NCI-H1417 (cell line): ENCODE measurements at regions not wholly inside any gene's neighbourhood (a gene's known extent, or its start where the extent isn't known, plus 50 kb on each side); places are given as distances from the start of the nearest gene placed in this dataset.
"Not testable (repeated sequence)": the region's sequence is repeated elsewhere in the genome, so short reads cannot be mapped to it uniquely, and the experiment has no call there.

ENCODE experiments used
- DNase-seq, 3 experiments: peaks; one replicate each; lab custom pipeline; 2025; lab: John Stamatoyannopoulos, UW

GRCh38 chr11:37908219-37908548 lies 1310.1 kb upstream of the RAG2 start:
- no peak for DNase-seq

- no peak for DNase-seq
Measured at GRCh38 chr11:37907436-37908218, 1309.6 kb upstream of the RAG2 start.

GRCh38 chr11:37905707-37906417 lies 1307.8 kb upstream of the RAG2 start:
- DNase-seq, result no peak

- DNase-seq, result no peak
Measured at GRCh38 chr11:37896016-37896415, 1298.0 kb upstream of the RAG2 start.

- no peak for DNase-seq
Measured at GRCh38 chr11:37881741-37882140, 1283.7 kb upstream of the RAG2 start.

- DNase-seq, result peak in 1 of 3 experiments; percentile 45
Measured at GRCh38 chr11:37861671-37862070, 1263.6 kb upstream of the RAG2 start.

- not testable (repeated sequence) for DNase-seq
Measured at GRCh38 chr11:37858806-37859537, 1260.9 kb upstream of the RAG2 start.

- no peak for DNase-seq
Measured at GRCh38 chr11:37858398-37858797, 1260.4 kb upstream of the RAG2 start.

- DNase-seq, result no peak
Measured at GRCh38 chr11:37857726-37858125, 1259.7 kb upstream of the RAG2 start.

- peak in 1 of 3 experiments; percentile 18 for DNase-seq
Measured at GRCh38 chr11:37849706-37850105, 1251.7 kb upstream of the RAG2 start.

GRCh38 chr11:37843603-37844002 lies 1245.6 kb upstream of the RAG2 start:
- DNase-seq, result no peak

GRCh38 chr11:37841016-37841415 lies 1243.0 kb upstream of the RAG2 start:
- no peak for DNase-seq

- not testable (repeated sequence) for DNase-seq
Measured at GRCh38 chr11:37840345-37840744, 1242.3 kb upstream of the RAG2 start.

- DNase-seq, result no peak
Measured at GRCh38 chr11:37830529-37830928, 1232.5 kb upstream of the RAG2 start.

- DNase-seq, result no peak
Measured at GRCh38 chr11:37817727-37818270, 1219.8 kb upstream of the RAG2 start.

GRCh38 chr11:37812281-37812880 lies 1214.3 kb upstream of the RAG2 start:
- no peak for DNase-seq

GRCh38 chr11:37811349-37811748 lies 1213.3 kb upstream of the RAG2 start:
- no peak for DNase-seq

- no peak for DNase-seq
Measured at GRCh38 chr11:37804666-37805065, 1206.6 kb upstream of the RAG2 start.

- DNase-seq, result no peak
Measured at GRCh38 chr11:37788141-37788877, 1190.3 kb upstream of the RAG2 start.

- no peak for DNase-seq
Measured at GRCh38 chr11:37786214-37786755, 1188.2 kb upstream of the RAG2 start.

- no peak for DNase-seq
Measured at GRCh38 chr11:37774441-37774840, 1176.4 kb upstream of the RAG2 start.
